Left lung (tissue), 4 donors: ENCODE measurements at regions not wholly inside any gene's neighbourhood (a gene's known extent, or its start where the extent isn't known, plus 50 kb on each side); places are given as distances from the start of the nearest gene placed in this dataset.
"Not testable (repeated sequence)": the region's sequence is repeated elsewhere in the genome, so short reads cannot be mapped to it uniquely, and the experiment has no call there.

ENCODE experiments used
- ATAC-seq: fragments of 200-7000 bp; cut with Tn5 transposase; one replicate; pipeline ENCODE4 v1.9.1; 2020; ENCODE audit warnings: moderate library complexity
- DNase-seq, 4 donors: peaks; one replicate each; pipeline ENCODE4 v3.0.0-alpha.2; 2013 to 2020
- H3K27ac ChIP-seq, 2 donors: fragments of 200-600 bp; sonication (generic) in 1 of 2; one replicate each; pipeline versions ENCODE4 v1.5.0 to v1.8.0; 2020 to 2021
- H3K27me3 ChIP-seq, 2 donors: fragments of 200-600 bp; sonication (generic) in 1 of 2; one replicate each; pipeline versions ENCODE4 v1.5.0 to v1.8.0; 2020 to 2021
- H3K36me3 ChIP-seq, 2 donors: fragments of 200-600 bp; sonication (generic) in 1 of 2; one replicate each; pipeline versions ENCODE4 v1.5.0 to v1.8.0; 2020 to 2021
- H3K4me1 ChIP-seq, 2 donors: fragments of 200-600 bp; one replicate each; pipeline ENCODE4 v1.8.0; 2021
- H3K4me3 ChIP-seq, 2 donors: fragments of 200-600 bp; sonication (generic) in 1 of 2; one replicate each; pipeline versions ENCODE4 v1.5.0 to v1.8.0; 2020 to 2021; ENCODE audit warnings: mild to moderate bottlenecking in 1 of 2
- H3K9me3 ChIP-seq, 2 donors: fragments of 200-600 bp; sonication (generic) in 1 of 2; one replicate each; pipeline versions ENCODE4 v1.5.0 to v1.8.0; 2020 to 2021
- intact Hi-C, 2 donors: fragments of 100-400 bp; cut with DNase I; formaldehyde crosslinking; loops; one replicate each; pipeline versions ENCODE4 v1.11.2 to v1.14.2; 2022
- TF ChIP-seq, protein P1 (sequence below), 2 donors: fragments of 200-600 bp; sonication (generic) in 1 of 2; IDR thresholded peaks; one replicate each; pipeline versions ENCODE4 v1.5.0 to v1.8.0; 2021; ENCODE audit warnings: antibody characterized with exemption in 2 of 2
- donor health status: DM: no; HTN: yes; CAD: no.
- donor health status: DM: no; HTN: no; CAD: no.

DNA sequence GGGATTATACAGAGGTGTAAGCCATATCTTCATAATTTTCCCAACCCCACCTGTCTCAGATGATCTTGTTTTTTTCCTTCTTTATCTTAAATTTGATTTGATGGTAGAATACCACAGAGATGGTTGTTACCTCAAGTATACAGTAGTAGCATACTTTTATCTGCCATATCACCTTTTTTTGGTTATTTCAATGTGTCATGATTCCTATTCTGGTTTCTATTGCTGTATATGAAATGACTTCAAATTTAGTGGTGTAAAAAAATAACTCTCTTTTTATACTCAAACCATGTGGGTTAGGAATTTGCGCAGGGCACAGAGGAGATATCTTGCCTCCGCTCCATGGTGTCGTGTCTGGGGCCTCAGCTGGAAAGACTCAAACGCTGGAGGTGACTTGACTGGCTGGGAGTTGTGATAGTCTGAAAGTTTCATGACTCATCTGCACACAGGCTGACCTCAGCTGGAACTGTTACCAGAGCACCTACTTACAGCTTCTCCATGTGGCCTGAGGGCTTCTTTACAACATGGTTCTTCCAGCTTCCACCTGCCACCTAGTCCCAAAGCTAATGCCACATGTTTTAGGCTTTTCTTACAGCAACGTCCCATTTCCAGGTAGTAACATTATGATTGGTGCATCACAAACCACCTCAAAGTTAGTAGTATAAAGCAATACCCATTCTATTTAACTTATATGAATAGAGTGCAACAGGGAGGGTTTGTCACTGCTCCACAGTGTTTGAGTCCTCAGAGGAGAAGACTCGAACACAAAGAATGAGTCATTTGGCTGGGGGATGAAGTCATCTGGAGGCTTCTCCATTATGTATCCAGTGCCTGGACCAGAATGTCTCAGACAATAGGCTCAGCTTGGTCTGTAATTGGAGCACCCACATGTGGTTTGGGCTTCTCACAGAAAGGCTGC, 82.3 kb upstream of the XPO1 start:
- no peaks in the 10 kb centered on the region for H3K27me3 ChIP-seq
- no peak overlapping the region for H3K27ac ChIP-seq
- DNase-seq = no peak
- no peaks in the 10 kb centered on the region for H3K36me3 ChIP-seq
- intact Hi-C loops = no loop called here
- no peak overlapping the region for H3K4me3 ChIP-seq
- TF ChIP-seq, protein P1, sequence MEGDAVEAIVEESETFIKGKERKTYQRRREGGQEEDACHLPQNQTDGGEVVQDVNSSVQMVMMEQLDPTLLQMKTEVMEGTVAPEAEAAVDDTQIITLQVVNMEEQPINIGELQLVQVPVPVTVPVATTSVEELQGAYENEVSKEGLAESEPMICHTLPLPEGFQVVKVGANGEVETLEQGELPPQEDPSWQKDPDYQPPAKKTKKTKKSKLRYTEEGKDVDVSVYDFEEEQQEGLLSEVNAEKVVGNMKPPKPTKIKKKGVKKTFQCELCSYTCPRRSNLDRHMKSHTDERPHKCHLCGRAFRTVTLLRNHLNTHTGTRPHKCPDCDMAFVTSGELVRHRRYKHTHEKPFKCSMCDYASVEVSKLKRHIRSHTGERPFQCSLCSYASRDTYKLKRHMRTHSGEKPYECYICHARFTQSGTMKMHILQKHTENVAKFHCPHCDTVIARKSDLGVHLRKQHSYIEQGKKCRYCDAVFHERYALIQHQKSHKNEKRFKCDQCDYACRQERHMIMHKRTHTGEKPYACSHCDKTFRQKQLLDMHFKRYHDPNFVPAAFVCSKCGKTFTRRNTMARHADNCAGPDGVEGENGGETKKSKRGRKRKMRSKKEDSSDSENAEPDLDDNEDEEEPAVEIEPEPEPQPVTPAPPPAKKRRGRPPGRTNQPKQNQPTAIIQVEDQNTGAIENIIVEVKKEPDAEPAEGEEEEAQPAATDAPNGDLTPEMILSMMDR (IDR thresholded peaks at IDR 0.05) = no peak
- H3K4me1 ChIP-seq = no peaks in the 10 kb centered on the region
- H3K9me3 ChIP-seq = no peaks in the 10 kb centered on the region
- peak; percentile 58 for ATAC-seq

GRCh38 chr2:61619561-61619960, 81.4 kb upstream of the XPO1 start:
- no peaks in the 10 kb centered on the region for H3K4me1 ChIP-seq
- H3K36me3 ChIP-seq = no peaks in the 10 kb centered on the region
- H3K27me3 ChIP-seq = no peaks in the 10 kb centered on the region
- TF ChIP-seq, protein P1 (IDR thresholded peaks at IDR 0.05) = no peak
- intact Hi-C loops = no loop called here
- H3K4me3 ChIP-seq = no peak overlapping the region
- no peak for ATAC-seq
- DNase-seq = no peak
- no peaks in the 10 kb centered on the region for H3K9me3 ChIP-seq
- H3K27ac ChIP-seq = no peak overlapping the region

- DNase-seq = no peak
- Histone ChIP-seq H3K4me3 (no peak overlapping the region), H3K4me1 (no peaks in the 10 kb centered on the region)
Observed at GRCh38 chr2:61617610-61618009, 79.5 kb upstream of the XPO1 start.

DNA sequence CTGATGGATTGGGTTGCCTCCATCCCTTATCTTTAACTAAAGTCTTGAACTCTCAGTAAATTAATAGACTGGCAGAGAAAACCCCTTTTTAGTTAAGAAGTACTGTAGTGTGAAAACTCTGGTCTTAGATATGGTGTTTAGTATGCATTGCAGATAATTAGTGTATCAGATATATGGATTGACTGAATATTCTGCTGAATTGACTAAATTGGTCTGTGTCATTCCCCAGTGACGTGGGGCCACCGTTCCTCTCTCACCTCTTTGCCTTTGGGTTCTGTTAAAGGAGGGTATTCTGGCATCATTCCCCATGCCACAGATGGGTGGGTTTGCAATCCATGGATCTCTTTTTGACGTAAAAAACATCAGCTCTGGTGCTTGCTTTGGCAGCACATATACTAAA, 67.1 kb upstream of the XPO1 start:
- TF ChIP-seq, protein P1 (IDR thresholded peaks at IDR 0.05) = no peak
- intact Hi-C loops = no loop called here
- Histone ChIP-seq H3K27me3 (no peaks in the 10 kb centered on the region), H3K27ac (no peak overlapping the region), H3K9me3 (no peaks in the 10 kb centered on the region), H3K4me1 (no peaks in the 10 kb centered on the region), H3K36me3 (no peaks in the 10 kb centered on the region), H3K4me3 (no peak overlapping the region)
- ATAC-seq (no peak), DNase-seq (no peak)

More at GRCh38 chr2:61617610-61618009, 79.5 kb upstream of the XPO1 start:
- TF ChIP-seq, protein P1 (IDR thresholded peaks at IDR 0.05) = no peak
- Histone ChIP-seq H3K27me3 (no peaks in the 10 kb centered on the region), H3K36me3 (no peaks in the 10 kb centered on the region), H3K9me3 (no peaks in the 10 kb centered on the region), H3K27ac (no peak overlapping the region)
- ATAC-seq = no peak
- intact Hi-C loops = no loop called here

DNA sequence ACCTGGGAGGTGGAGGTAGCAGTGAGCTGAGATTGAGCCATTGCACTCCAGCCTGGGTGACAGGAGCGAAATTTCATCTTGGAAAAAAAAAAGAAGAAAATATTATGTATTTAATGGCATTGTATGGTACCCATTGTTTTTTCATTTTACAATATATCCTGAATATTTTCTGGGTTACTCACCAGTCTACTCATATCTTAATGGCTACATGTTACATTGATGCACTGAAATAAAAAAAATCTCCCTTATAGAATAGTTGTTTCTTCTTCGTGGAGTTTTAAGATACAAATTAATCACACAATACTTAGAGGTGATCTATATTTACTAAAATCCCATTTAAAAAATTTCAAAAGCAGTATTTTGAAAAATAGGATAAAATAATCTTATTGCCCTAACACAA, 66.3 kb upstream of the XPO1 start:
- Histone ChIP-seq H3K27me3 (no peaks in the 10 kb centered on the region), H3K4me1 (no peaks in the 10 kb centered on the region), H3K4me3 (no peak overlapping the region), H3K36me3 (no peaks in the 10 kb centered on the region), H3K9me3 (no peaks in the 10 kb centered on the region), H3K27ac (no peak overlapping the region)
- no peak for DNase-seq
- intact Hi-C loops = no loop called here
- ATAC-seq = no peak
- TF ChIP-seq, protein P1 (IDR thresholded peaks at IDR 0.05) = no peak

DNA sequence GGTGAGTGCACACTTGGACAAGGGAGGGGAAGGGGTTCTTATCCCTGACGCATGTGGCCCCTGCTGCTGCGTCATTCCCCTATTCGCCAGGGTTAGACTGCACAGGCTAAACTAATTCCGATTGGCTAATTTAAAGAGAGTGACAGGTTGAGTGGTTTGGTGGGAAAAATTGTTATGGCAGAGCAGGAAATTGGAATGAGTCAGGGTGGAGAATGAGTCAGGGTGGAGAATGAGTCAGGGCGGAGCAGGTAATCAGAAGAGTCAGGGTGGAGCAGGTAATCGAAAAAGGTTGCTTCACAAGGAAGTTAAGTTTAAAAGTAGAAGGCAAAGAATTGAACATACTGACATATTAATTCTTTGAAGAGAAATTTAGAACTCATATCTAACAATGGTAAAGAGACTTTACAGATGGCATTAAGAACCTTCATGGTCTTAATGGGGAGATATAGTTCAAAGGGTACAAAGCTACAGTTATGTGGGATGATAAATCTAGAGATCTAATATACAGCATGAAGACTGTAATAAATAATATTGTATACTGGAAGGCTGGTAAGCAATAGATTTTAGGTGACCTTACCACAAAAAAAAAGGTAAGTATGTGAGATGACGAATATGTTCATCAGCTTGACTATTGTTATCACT, 60.5 kb upstream of the XPO1 start:
- H3K4me3 ChIP-seq, H3K4me1 ChIP-seq, H3K27me3 ChIP-seq, intact Hi-C loops, ATAC-seq, H3K27ac ChIP-seq, H3K9me3 ChIP-seq, DNase-seq, H3K36me3 ChIP-seq: not testable (repeated sequence)
